Tibial nerve (tissue), 3 donors: ENCODE measurements at regions not wholly inside any gene's neighbourhood (a gene's known extent, or its start where the extent isn't known, plus 50 kb on each side); places are given as distances from the start of the nearest gene placed in this dataset.

ENCODE experiments used
- CTCF ChIP-seq, 5 experiments: fragments of 200-600 bp in 3 of 5; fragments of 450-650 bp in 2 of 5; sonication (generic) in 3 of 5; IDR thresholded peaks; one replicate each; pipeline ENCODE4 v1.5.1; 2016 to 2019; ENCODE audit warnings: antibody characterized with exemption in 5 of 5, mild to moderate bottlenecking in 3 of 5, moderate library complexity in 2 of 5
- POLR2A ChIP-seq, 2 donors: fragments of 450-650 bp; IDR thresholded peaks; one replicate each; pipeline ENCODE4 v1.6.1; 2017; ENCODE audit warnings: antibody characterized with exemption in 2 of 2, mild to moderate bottlenecking in 2 of 2, moderate library complexity in 2 of 2

- TF ChIP-seq POLR2A (IDR thresholded peaks at IDR 0.05) (no peak), CTCF (IDR thresholded peaks at IDR 0.05) (no peak)
Measured at GRCh38 chr4:16353165-16353564, 126.9 kb upstream of the TAPT1 start.
